Activated CD8-positive, alpha-beta T cell treated with anti-CD3 and anti-CD28 coated beads, Interleukin-2, amount 10 ng/mL, durations not matched to agents 7 days and 5 days (primary cell): ENCODE measurements at regions not wholly inside any gene's neighbourhood (a gene's known extent, or its start where the extent isn't known, plus 50 kb on each side); places are given as distances from the start of the nearest gene placed in this dataset.
A peak's percentile ranks its signal among the peaks of the same experiment; 100 is the strongest.

Experiments used
- ATAC-seq: fragments of 150-1000 bp; cut with Tn5 transposase; one replicate; pipeline ENCODE4 v1.10.0; 2021; ENCODE audit warnings: moderate library complexity
- CTCF ChIA-PET: fragments of 350-600 bp; sonication (Branson Sonifier 250); formaldehyde crosslinking; loops from one replicate; lab custom pipeline; 2021; ENCODE audit warnings: antibody characterized with exemption; lab: Charles Lee
- POLR2A ChIA-PET: fragments of 350-600 bp; sonication (Branson Sonifier 250); formaldehyde crosslinking; loops from one replicate; lab custom pipeline; 2021; ENCODE audit warnings: antibody characterized with exemption; lab: Charles Lee
- DNase-seq: peaks from one replicate; pipeline ENCODE4 v3.0.0-alpha.2; 2020
- H3K27ac Mint-ChIP-seq: one replicate; pipeline ENCODE4 v1.8.0; 2021; ENCODE audit warnings: mild to moderate bottlenecking, mixed read lengths
- H3K27me3 Mint-ChIP-seq: one replicate; pipeline ENCODE4 v1.8.0; 2021; ENCODE audit warnings: low read depth, mixed read lengths
- H3K36me3 Mint-ChIP-seq: one replicate; pipeline ENCODE4 v1.8.0; 2021; ENCODE audit warnings: low read depth, mixed read lengths
- H3K4me1 Mint-ChIP-seq: one replicate; pipeline ENCODE4 v1.8.0; 2021; ENCODE audit warnings: low read depth, mixed read lengths
- H3K4me3 Mint-ChIP-seq: one replicate; pipeline ENCODE4 v1.8.0; 2021; ENCODE audit warnings: mild to moderate bottlenecking, mixed read lengths
- H3K9me3 Mint-ChIP-seq: one replicate; pipeline ENCODE4 v1.8.0; 2022; ENCODE audit warnings: mixed read lengths; ENCODE audit not compliant: insufficient read depth

DNA sequence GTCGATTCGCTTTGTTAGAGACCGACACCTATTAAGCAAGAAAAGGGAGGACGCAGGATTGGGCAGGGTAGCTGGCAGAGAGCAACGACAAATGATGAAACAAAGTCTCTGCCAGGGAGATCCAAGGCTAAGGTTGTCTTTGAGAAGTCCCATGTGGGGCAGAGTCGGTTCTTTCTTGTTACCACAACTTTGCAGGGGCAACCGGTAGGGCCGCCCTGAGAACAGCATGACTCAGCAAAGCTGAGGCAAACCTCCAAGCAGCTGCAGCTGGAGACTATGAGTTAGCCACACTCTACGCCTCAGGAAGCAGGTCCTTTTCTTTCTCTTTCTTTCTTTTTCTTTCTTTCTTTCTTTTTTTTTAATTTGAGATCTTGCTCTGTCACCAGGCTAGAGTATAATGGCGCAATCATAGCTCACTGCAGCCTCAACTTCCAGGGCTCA lies 452.3 kb upstream of the ID2 start:
- DNase-seq (peak; percentile 77), ATAC-seq (peak; percentile 94)
- Mint-ChIP-seq H3K4me3 (peak overlapping the region; percentile 34), H3K36me3 (peaks cover 4% of the 10 kb centered on the region), H3K9me3 (no peaks in the 10 kb centered on the region), H3K4me1 (peaks cover 15% of the 10 kb centered on the region), H3K27ac (peak overlapping the region; percentile 71), H3K27me3 (peaks cover 5% of the 10 kb centered on the region)
- ChIA-PET CTCF (no interaction called here), POLR2A (interaction anchor here (0.5 kb wide), 1 partner anchor 204 kb away, joined by 4 read pairs; no protein-coding TSS in a partner anchor)

DNA sequence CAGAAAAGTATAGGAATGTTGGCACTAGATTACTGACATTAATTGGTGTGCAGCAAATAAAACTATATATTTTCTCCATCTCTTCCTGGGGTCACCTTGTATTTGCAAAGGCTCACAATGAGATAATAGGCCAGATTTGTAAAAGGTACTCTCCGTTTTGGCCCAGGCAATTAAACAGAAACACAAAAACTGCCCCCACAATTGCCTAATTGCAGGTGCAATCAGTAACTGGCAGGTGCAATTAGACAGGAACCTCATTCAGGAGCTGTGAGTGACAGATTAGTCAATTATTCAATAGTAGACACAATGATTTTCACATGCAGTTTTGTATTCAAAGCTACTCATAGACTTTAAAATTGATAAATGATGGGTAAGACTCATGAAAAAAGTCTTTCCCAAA lies 451.4 kb upstream of the ID2 start:
- no peaks in the 10 kb centered on the region for H3K9me3 Mint-ChIP-seq
- peaks cover 4% of the 10 kb centered on the region for H3K36me3 Mint-ChIP-seq
- ATAC-seq (no peak), DNase-seq (peak; percentile 10)
- no peak overlapping the region for H3K4me3 Mint-ChIP-seq
- CTCF ChIA-PET, result no interaction called here
- peaks cover 20% of the 10 kb centered on the region for H3K4me1 Mint-ChIP-seq
- H3K27ac Mint-ChIP-seq, result no peak overlapping the region
- POLR2A ChIA-PET, result no interaction called here
- H3K27me3 Mint-ChIP-seq, result peaks cover 5% of the 10 kb centered on the region

DNA sequence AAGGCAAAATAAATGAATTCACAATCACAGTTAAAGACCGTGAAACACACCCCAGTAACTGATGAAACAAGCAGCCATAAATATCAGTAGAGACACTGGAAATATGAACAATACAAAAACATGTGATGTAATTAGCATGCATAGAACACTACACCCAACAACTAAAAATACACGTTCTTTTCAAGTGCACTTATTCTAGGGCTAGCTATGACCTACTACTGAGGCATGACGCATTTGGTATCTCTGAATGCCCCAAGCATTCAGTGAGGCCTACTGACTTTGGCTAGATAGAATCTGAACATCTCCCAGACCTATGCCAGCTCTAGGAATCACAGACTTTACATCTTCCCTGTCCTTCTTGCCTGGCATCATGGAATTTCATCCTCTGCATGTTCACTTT lies 450.0 kb upstream of the ID2 start:
- Mint-ChIP-seq H3K9me3 (no peaks in the 10 kb centered on the region), H3K4me1 (peaks cover 20% of the 10 kb centered on the region), H3K27me3 (peaks cover 7% of the 10 kb centered on the region), H3K27ac (no peak overlapping the region), H3K4me3 (no peak overlapping the region), H3K36me3 (peaks cover 4% of the 10 kb centered on the region)
- ChIA-PET POLR2A (no interaction called here), CTCF (no interaction called here)
- ATAC-seq (no peak), DNase-seq (no peak)

DNA sequence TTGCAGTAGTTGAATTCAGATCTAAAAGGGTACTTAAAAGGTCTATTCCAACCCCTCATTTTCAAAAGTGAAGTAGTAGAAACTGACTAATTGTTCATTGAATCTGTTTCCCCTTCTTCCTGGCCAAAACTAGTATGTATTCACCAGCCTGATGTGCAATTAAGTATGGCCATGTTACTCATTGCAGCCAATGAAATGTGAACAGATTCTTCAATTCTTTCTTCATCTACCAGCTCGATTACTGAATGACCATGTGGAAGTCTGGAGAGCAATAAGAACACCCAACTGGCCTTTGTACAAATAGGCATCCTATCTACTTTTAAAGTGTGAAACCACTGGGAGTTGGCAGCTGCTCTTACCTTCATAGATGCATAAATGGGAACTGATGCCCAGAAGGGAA lies 449.0 kb upstream of the ID2 start:
- peaks cover 5% of the 10 kb centered on the region for H3K36me3 Mint-ChIP-seq
- no peaks in the 10 kb centered on the region for H3K9me3 Mint-ChIP-seq
- no peak overlapping the region for H3K27ac Mint-ChIP-seq
- peaks cover 8% of the 10 kb centered on the region for H3K27me3 Mint-ChIP-seq
- H3K4me3 Mint-ChIP-seq, result no peak overlapping the region
- CTCF ChIA-PET, result no interaction called here
- POLR2A ChIA-PET, result no interaction called here
- DNase-seq (peak; percentile 4), ATAC-seq (no peak)
- peaks cover 22% of the 10 kb centered on the region for H3K4me1 Mint-ChIP-seq

DNA sequence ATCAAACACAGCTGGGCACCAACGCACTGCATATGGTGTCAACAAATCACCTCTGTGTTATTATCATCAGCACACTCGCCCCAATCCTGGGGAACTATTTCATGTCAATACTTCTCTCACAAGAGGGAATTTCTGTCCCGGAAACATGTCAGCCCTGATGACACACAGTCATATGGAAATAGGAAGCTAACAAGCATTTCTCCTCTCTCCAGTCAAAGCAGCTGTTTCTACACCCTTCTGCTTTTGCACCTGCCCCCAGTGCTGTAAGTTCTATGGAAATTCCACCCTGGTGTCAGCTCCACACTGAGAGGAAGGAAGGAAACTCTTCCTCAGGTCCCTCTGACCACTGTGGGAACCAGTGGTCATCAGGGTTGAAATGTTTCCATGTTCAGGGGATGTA lies 447.6 kb upstream of the ID2 start:
- peaks cover 8% of the 10 kb centered on the region for H3K27me3 Mint-ChIP-seq
- H3K4me1 Mint-ChIP-seq, result peaks cover 32% of the 10 kb centered on the region
- no peak for DNase-seq
- H3K36me3 Mint-ChIP-seq, result peaks cover 5% of the 10 kb centered on the region
- ChIA-PET CTCF (interaction anchor here (0.7 kb wide), 1 partner anchor 15 kb away, joined by 3 read pairs; no protein-coding TSS in a partner anchor), POLR2A (interaction anchor here (0.8 kb wide), 1 partner anchor 218 kb away, joined by 3 read pairs; no protein-coding TSS in a partner anchor)
- H3K4me3 Mint-ChIP-seq, result no peak overlapping the region
- ATAC-seq, result no peak
- H3K9me3 Mint-ChIP-seq, result no peaks in the 10 kb centered on the region
- no peak overlapping the region for H3K27ac Mint-ChIP-seq

DNA sequence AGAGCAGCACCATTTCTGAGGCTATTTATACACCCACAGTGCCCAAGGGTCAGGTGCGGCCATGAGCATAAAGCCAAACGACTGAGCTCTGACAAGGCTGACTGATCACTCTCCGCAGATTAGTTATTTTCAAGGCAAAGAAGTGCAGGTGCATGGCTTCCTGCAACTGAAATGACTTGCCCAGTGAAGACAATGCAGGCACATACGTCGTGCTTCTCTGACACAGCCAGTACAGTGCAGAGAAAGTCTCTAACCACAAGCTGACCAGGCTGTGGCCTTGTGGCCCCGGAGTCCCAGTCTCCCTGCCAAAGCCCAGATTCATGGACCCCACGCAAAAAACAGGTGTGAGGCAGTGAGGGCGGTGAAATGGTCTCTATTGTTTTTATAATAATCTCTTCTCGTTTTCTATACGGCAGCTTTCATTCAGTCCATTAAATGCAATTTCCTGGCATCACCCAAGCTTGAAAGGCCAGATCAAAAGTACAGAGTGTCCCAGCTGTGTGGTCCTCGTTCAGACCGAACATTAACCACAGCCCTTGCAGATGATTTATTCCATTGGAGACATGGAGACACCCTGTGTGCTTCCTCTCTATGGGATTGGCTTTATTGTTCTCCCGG lies 447.0 kb upstream of the ID2 start:
- H3K36me3 Mint-ChIP-seq, result peaks cover 5% of the 10 kb centered on the region
- ChIA-PET CTCF (interaction anchor here (0.7 kb wide), 1 partner anchor 14 kb away, joined by 3 read pairs; no protein-coding TSS in a partner anchor), POLR2A (interaction anchor here (0.8 kb wide), 1 partner anchor 218 kb away, joined by 3 read pairs; no protein-coding TSS in a partner anchor)
- no peak overlapping the region for H3K27ac Mint-ChIP-seq
- H3K27me3 Mint-ChIP-seq, result peaks cover 8% of the 10 kb centered on the region
- H3K4me1 Mint-ChIP-seq, result peaks cover 32% of the 10 kb centered on the region
- no peaks in the 10 kb centered on the region for H3K9me3 Mint-ChIP-seq
- DNase-seq, result no peak
- ATAC-seq, result no peak
- H3K4me3 Mint-ChIP-seq, result no peak overlapping the region

DNA sequence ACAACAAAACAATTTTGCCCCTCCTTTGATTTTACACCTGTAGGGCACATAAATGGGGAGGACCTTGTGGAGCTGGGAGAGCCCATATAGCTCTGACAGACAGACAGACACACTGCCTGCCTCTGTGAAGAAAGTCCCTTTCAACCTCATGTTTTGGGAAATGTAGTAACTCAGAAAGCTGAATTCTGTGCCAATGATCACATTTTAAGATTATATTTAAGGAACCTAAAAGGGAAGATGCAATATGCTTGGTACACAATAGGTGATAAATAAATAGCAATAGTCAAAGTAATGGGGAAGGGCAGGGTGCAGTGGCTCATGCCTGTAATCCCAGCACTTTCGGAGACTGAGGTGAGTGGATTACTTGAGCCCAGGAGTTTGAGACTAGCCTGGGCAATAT lies 446.4 kb upstream of the ID2 start:
- peaks cover 35% of the 10 kb centered on the region for H3K4me1 Mint-ChIP-seq
- no peak for ATAC-seq
- no peak for DNase-seq
- H3K9me3 Mint-ChIP-seq, result no peaks in the 10 kb centered on the region
- no peak overlapping the region for H3K27ac Mint-ChIP-seq
- peaks cover 5% of the 10 kb centered on the region for H3K36me3 Mint-ChIP-seq
- ChIA-PET POLR2A (no interaction called here), CTCF (no interaction called here)
- no peak overlapping the region for H3K4me3 Mint-ChIP-seq
- H3K27me3 Mint-ChIP-seq, result peaks cover 8% of the 10 kb centered on the region

DNA sequence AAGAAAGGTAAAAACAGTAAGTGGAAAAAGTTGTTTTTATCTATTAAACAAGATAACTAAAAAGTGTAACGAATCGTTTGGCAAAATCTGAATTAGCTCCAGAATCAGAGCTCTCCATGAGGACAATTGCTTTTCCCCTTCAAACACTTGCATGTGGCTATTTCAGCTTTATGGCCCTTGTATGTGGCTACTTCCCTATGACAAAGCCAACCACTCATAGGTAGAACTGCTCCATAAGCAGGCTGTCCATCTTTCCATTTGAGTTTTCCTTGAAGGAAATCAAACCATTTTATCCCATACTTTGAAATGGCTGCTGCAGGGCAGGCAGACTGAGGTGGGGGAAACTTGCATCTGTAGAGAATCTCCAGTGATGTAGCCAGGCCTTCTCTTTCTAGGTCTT lies 445.5 kb upstream of the ID2 start:
- Mint-ChIP-seq H3K27ac (no peak overlapping the region), H3K36me3 (peaks cover 5% of the 10 kb centered on the region), H3K4me1 (peaks cover 40% of the 10 kb centered on the region), H3K27me3 (peaks cover 8% of the 10 kb centered on the region), H3K9me3 (no peaks in the 10 kb centered on the region), H3K4me3 (no peak overlapping the region)
- POLR2A ChIA-PET, result no interaction called here
- CTCF ChIA-PET, result no interaction called here
- ATAC-seq (no peak), DNase-seq (no peak)

DNA sequence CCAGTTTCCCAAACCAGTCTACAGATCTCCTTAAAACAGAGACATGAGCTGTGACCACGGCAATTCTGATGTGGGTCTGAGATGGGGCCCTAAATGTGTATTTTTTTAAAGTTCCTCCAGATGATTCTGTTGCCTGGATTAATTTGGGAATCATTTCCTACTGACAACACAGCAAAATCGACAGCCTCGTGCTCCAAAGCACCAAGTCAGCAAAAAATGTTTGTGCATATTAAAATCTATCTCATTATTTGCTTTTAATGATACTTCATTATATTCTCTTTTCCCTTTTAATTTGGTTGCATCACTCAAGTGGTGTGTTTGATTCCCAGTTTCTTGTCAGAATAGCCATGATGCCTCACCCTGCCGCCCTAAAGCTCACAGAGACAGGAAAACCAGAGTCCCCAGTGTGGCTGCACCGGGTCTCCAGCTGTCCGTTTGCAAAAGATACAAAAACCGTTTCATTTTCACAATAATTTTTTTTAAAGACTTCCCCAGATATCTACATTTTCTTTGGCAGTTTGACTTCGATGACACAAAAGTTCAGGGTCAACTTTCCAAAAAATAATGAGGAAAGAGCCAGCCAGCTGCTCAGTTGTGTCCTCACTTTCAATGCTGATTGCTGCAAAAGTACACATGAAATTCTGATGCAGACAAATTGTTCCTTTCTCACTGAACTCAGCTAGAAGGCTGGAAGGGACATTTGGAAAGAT lies 443.2 kb upstream of the ID2 start:
- ChIA-PET CTCF (no interaction called here), POLR2A (no interaction called here)
- Mint-ChIP-seq H3K4me1 (peaks cover 40% of the 10 kb centered on the region), H3K4me3 (peak overlapping the region; percentile 43), H3K27ac (peak overlapping the region; percentile 54), H3K9me3 (no peaks in the 10 kb centered on the region), H3K36me3 (peaks cover 5% of the 10 kb centered on the region), H3K27me3 (peaks cover 8% of the 10 kb centered on the region)
- ATAC-seq (peak; percentile 40), DNase-seq (peak; percentile 29)

DNA sequence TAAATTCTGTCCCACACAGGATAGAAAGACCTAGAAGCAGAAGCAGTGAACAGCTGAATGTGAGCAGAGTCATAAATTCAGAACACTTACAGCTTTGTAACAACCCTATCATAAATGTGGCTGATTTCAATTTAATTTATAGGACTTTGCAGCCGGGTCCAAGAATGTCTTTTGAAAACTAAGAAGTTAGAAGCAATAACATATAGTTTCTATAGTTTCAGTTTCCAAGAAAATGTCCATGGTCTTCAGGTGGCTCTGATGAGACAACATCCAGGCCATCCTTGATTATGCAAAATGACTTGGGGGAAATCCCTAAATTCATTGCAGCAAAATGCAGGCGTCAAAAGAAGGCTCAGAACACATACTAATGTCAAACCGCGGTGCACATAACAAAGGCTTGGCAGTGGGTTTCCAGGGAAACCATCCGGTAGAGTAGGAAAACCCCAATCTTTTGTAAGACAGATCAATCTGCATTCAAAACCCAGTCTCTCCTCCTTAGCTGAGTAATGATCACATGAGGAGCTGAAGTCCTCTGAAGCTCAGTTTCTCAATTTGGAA lies 442.2 kb upstream of the ID2 start:
- POLR2A ChIA-PET, result no interaction called here
- peak; percentile 60 for ATAC-seq
- H3K4me3 Mint-ChIP-seq, result no peak overlapping the region
- peak; percentile 37 for DNase-seq
- H3K27me3 Mint-ChIP-seq, result peaks cover 8% of the 10 kb centered on the region
- peaks cover 10% of the 10 kb centered on the region for H3K36me3 Mint-ChIP-seq
- no peak overlapping the region for H3K27ac Mint-ChIP-seq
- CTCF ChIA-PET, result no interaction called here
- H3K4me1 Mint-ChIP-seq, result peaks cover 39% of the 10 kb centered on the region
- peaks cover 8% of the 10 kb centered on the region for H3K9me3 Mint-ChIP-seq

DNA sequence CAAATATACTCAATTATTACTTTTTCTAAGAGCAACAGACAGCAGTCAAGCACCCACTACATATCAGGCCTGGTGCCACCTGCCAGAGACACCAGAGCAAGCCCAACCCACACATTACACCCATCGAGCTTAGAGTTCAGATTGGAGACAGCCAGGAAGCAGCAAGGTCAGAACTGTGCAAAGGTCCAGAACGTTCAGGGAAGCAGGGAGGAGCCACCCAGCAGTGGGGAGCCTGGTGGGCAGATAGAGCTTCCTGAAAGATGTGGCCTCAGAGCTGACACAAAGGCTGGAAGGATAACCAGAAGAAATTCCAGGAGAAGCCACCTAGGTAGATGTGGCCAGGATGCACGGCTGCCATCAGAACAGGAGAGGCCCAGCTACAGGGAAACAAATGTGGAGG lies 440.5 kb upstream of the ID2 start:
- POLR2A ChIA-PET, result no interaction called here
- DNase-seq (no peak), ATAC-seq (no peak)
- Mint-ChIP-seq H3K36me3 (peaks cover 11% of the 10 kb centered on the region), H3K9me3 (peaks cover 17% of the 10 kb centered on the region), H3K27me3 (peaks cover 8% of the 10 kb centered on the region), H3K4me3 (no peak overlapping the region), H3K27ac (no peak overlapping the region), H3K4me1 (peaks cover 34% of the 10 kb centered on the region)
- CTCF ChIA-PET, result no interaction called here

DNA sequence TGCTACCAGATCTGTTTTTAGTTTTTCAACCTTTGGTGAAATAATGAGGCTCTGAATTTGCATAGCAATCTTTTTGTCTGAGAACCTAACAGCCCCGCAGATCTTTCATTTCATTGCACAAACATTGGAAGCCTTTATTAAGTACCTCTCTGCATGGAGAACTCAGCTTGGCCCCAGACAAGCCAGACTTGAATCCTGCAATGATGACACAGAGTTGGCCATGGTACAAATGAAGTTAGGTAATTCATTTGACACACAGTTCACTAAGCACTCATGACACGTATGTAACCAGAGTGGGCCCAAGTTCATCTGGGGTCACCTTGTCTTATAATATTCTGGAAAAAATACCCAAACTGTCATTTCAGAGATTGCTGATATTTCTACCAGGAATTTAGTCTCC lies 439.1 kb upstream of the ID2 start:
- CTCF ChIA-PET, result no interaction called here
- peaks cover 13% of the 10 kb centered on the region for H3K36me3 Mint-ChIP-seq
- peaks cover 32% of the 10 kb centered on the region for H3K4me1 Mint-ChIP-seq
- POLR2A ChIA-PET, result no interaction called here
- H3K9me3 Mint-ChIP-seq, result peaks cover 17% of the 10 kb centered on the region
- no peak for DNase-seq
- H3K27ac Mint-ChIP-seq, result no peak overlapping the region
- no peak overlapping the region for H3K4me3 Mint-ChIP-seq
- no peak for ATAC-seq
- no peaks in the 10 kb centered on the region for H3K27me3 Mint-ChIP-seq
